Heart right ventricle (tissue), 16 donors: ENCODE measurements at regions not wholly inside any gene's neighbourhood (a gene's known extent, or its start where the extent isn't known, plus 50 kb on each side); places are given as distances from the start of the nearest gene placed in this dataset.

Experiments used
- ATAC-seq, 8 donors: fragments of 200-7000 bp; cut with Tn5 transposase; one replicate each; pipeline ENCODE4 v1.9.1; 2020; ENCODE audit warnings: mild to moderate bottlenecking in 8 of 8, moderate library complexity in 8 of 8, moderate number of reproducible peaks in 1 of 8
- DNase-seq, 2 donors: peaks; one replicate each; pipeline ENCODE4 v3.0.0-alpha.2; 2020
- H3K27ac ChIP-seq, 10 donors: fragments of 200-600 bp; sonication (generic) in 2 of 10; one replicate each; pipeline versions ENCODE4 v1.5.0 to v1.8.0; 2020 to 2022; ENCODE audit warnings: mild to moderate bottlenecking in 3 of 10
- H3K27me3 ChIP-seq, 7 donors: fragments of 200-600 bp; one replicate each; pipeline ENCODE4 v1.8.0; 2021 to 2022; ENCODE audit warnings: mild to moderate bottlenecking in 2 of 7
- H3K36me3 ChIP-seq, 9 donors: fragments of 200-600 bp; sonication (generic) in 1 of 9; one replicate each; pipeline versions ENCODE4 v1.5.0 to v1.8.0; 2020 to 2022; ENCODE audit warnings: mild to moderate bottlenecking in 2 of 9
- H3K4me1 ChIP-seq, 9 donors: fragments of 200-600 bp; sonication (generic) in 1 of 9; one replicate each; pipeline versions ENCODE4 v1.5.0 to v1.8.0; 2020 to 2022; ENCODE audit warnings: mild to moderate bottlenecking in 4 of 9
- H3K4me3 ChIP-seq, 10 donors: fragments of 200-600 bp; sonication (generic) in 2 of 10; one replicate each; pipeline versions ENCODE4 v1.5.0 to v1.8.0; 2020 to 2022; ENCODE audit warnings: mild to moderate bottlenecking in 7 of 10, moderate library complexity in 2 of 10
- H3K9me3 ChIP-seq, 11 donors: fragments of 200-600 bp in 10 of 11; sonication (generic) in 2 of 11; one replicate each; pipeline versions ENCODE4 v1.5.0 to v1.8.0; 2013 to 2022; ENCODE audit warnings: mild to moderate bottlenecking in 2 of 11, control low read depth in 1 of 11, moderate library complexity in 1 of 11
- WGBS, 2 donors: extraction: QIAGEN DNeasy Blood & Tissue Kit; methylation state at CpG; one replicate each; pipeline ENCODE4 v1.1.7; 2013; ENCODE audit warnings: inconsistent platforms in 1 of 2; 5-methylcytosine and 5-hydroxymethylcytosine counted together
- intact Hi-C, 10 donors: fragments of 100-400 bp; cut with DNase I; formaldehyde crosslinking; loops; one replicate each; pipeline versions ENCODE4 v1.11.1 to v1.14.2; 2022
- TF ChIP-seq, protein P1 (sequence below), 9 donors: fragments of 200-600 bp; sonication (generic) in 2 of 9; IDR thresholded peaks; one replicate each; pipeline versions ENCODE4 v1.5.0 to v1.8.0; 2021 to 2022; ENCODE audit warnings: antibody characterized with exemption in 9 of 9, mild to moderate bottlenecking in 5 of 9, moderate library complexity in 1 of 9
- donor health status: Arrhythmogenic right ventricular cardiomyopathy.
- donor health status: ischemic (EF 13 %, LVEDD 7.1; RV severe dilation, severe dysfunction).
- donor health status: healthy with polysubstance abuse.
- donor health status: DM: no; HTN: yes; CAD: no.
- donor health status: DM: no; HTN: no; CAD: no.
- donor health status: ischemic (EF 25% LVEDD 6.9; RV normal size, moderate dysfunction).
- donor health status: ischemic (EF 25% LVEDD 5.7; RV mildly dilated, moderate dysfunction).
- donor health status: healthy.
- donor health status: DM: yes; HTN: yes; CAD: no.
- donor health status: Ischemic cardiomyopathy.
- donor health status: ischemic (EF 35%, LVEDD 5.7; RV mildly dilated, moderate dysfunction).
- donor health status: nonischemic (EF 11% LVEDD 7.7; RV severe dilation, severe dysfunction).
- donor health status: DM: yes; HTN: yes; CAD: no.
- donor health status: PGD.
- donor health status: ischemic (EF 29% LVEDD 5.4; RV normal size, mild dysfunction).
- donor health status: nonischemic (EF 23%, LVEDD 6.1; RV moderate dilation, normal function).

DNA sequence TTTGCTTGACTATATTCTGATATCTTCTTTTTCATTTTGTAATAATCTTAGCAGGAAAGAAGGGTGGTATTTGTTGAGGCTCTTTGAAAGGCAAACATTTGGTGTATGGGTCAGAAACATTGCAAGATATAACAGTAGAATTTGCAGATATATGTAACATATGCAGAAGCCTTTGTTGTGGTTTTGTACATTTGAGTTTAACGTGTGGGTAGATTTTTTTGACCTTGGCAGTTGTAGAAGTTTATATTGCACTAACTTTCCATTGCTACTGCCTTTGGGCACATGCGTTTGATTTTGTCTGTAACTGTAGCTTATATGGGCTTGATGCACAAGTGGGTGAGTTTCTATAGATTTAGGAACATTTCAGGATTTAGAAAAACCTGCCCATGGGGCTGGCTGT is 78.5 kb upstream of the SPRY2 start:
- 84 to 88% methylated on average over 2 of the region's 2 CpGs for WGBS, 2 donors
- Histone ChIP-seq H3K9me3 (peaks cover 0 to 22% (median 0%) of the 10 kb centered on the region in 11 donors), H3K27ac (no peak overlapping the region), H3K4me1 (no peaks in the 10 kb centered on the region), H3K4me3 (no peak overlapping the region), H3K36me3 (no peaks in the 10 kb centered on the region), H3K27me3 (no peaks in the 10 kb centered on the region)
- intact Hi-C loops: no loop called here
- DNase-seq: no peak
- TF ChIP-seq, protein P1, sequence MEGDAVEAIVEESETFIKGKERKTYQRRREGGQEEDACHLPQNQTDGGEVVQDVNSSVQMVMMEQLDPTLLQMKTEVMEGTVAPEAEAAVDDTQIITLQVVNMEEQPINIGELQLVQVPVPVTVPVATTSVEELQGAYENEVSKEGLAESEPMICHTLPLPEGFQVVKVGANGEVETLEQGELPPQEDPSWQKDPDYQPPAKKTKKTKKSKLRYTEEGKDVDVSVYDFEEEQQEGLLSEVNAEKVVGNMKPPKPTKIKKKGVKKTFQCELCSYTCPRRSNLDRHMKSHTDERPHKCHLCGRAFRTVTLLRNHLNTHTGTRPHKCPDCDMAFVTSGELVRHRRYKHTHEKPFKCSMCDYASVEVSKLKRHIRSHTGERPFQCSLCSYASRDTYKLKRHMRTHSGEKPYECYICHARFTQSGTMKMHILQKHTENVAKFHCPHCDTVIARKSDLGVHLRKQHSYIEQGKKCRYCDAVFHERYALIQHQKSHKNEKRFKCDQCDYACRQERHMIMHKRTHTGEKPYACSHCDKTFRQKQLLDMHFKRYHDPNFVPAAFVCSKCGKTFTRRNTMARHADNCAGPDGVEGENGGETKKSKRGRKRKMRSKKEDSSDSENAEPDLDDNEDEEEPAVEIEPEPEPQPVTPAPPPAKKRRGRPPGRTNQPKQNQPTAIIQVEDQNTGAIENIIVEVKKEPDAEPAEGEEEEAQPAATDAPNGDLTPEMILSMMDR (IDR thresholded peaks at IDR 0.05): no peak
- ATAC-seq: no peak

GRCh38 chr13:80413611-80414010 is 72.7 kb upstream of the SPRY2 start:
- Histone ChIP-seq H3K9me3 (peaks cover 0 to 11% (median 0%) of the 10 kb centered on the region in 11 donors), H3K27ac (no peak overlapping the region), H3K4me3 (no peak overlapping the region), H3K36me3 (no peaks in the 10 kb centered on the region), H3K27me3 (no peaks in the 10 kb centered on the region), H3K4me1 (no peaks in the 10 kb centered on the region)
- intact Hi-C loops: no loop called here
- TF ChIP-seq, protein P1 (IDR thresholded peaks at IDR 0.05): no peak
- no peak for DNase-seq
- no peak for ATAC-seq

- no peak for ATAC-seq
- TF ChIP-seq, protein P1 (IDR thresholded peaks at IDR 0.05): no peak
Observed at GRCh38 chr13:80408270-80408669, 67.3 kb upstream of the SPRY2 start.

DNA sequence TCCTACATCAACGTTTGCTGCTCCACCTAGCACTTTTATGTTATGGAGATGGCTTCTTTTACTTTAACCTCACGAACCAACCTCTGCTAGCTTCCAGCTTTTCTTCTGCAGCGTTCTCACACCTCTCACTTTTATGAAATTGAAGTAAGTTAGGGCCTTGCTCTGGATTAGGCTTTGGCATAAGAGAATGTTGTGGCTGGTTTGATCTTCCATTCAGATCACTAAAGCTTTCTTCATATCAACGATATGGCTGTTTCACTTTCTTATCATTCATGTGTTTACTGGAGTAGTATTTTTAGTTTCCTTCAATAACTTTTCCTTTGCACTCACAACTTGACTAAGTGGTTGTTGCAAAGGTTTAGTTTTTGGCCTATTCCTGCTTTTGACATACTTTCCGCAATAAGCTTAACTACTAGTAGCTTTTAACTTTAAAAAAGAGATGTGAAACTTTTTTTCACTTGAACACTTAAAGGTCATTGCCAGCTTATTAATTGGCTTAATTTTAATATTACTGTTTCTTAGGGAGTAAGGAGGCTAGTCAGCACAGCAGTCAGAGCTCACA is 60.0 kb upstream of the SPRY2 start:
- WGBS, 2 donors: 70 to 76% methylated on average over 5 of the region's 5 CpGs
- peaks cover 0 to 8% (median 0%) of the 10 kb centered on the region in 9 donors for H3K4me1 ChIP-seq
- intact Hi-C loops: no loop called here
- H3K36me3 ChIP-seq: no peaks in the 10 kb centered on the region
- TF ChIP-seq, protein P1 (IDR thresholded peaks at IDR 0.05): no peak
- no peaks in the 10 kb centered on the region for H3K27me3 ChIP-seq
- no peak for DNase-seq
- ATAC-seq: no peak
- peaks cover 0 to 21% (median 9%) of the 10 kb centered on the region in 11 donors for H3K9me3 ChIP-seq
- no peak overlapping the region for H3K27ac ChIP-seq
- H3K4me3 ChIP-seq: no peak overlapping the region

More at GRCh38 chr13:80408270-80408669, 67.3 kb upstream of the SPRY2 start:
- intact Hi-C loops: no loop called here
- H3K36me3 ChIP-seq: no peaks in the 10 kb centered on the region
- DNase-seq: no peak
- H3K4me3 ChIP-seq: no peak overlapping the region
- H3K27me3 ChIP-seq: no peaks in the 10 kb centered on the region
- WGBS, 2 donors: 89 to 99% methylated on average over 5 of the region's 5 CpGs
- peaks cover 0 to 22% (median 9%) of the 10 kb centered on the region in 11 donors for H3K9me3 ChIP-seq
- H3K4me1 ChIP-seq: no peaks in the 10 kb centered on the region
- H3K27ac ChIP-seq: no peak overlapping the region
